ENCODE measurements at regions not wholly inside any gene's neighbourhood (a gene's known extent, or its start where the extent isn't known, plus 50 kb on each side); places are given as distances from the start of the nearest gene placed in this dataset.

GRCh38 chr6:125544819-125545218 is 204.6 kb upstream of the HEY2 start:
- Histone ChIP-seq H3K79me2 (ENCODE audit: control insufficient read depth in 1 of 2, insufficient read depth in 2 of 2, low read length in 2 of 2) (no peaks in the 10 kb centered on the region), H3K4me3 (ENCODE audit: extremely low read depth in 1 of 4, insufficient read depth in 2 of 4, low read depth in 3 of 4, low read length in 4 of 4) (no peak overlapping the region), H3K4ac (replicated peaks; ENCODE audit: insufficient read length, low read depth, low read length) (no peak overlapping the region), H3K4me1 (replicated peaks in 1 of 4; ENCODE audit: control insufficient read depth in 3 of 4, insufficient read depth in 4 of 4, low read length in 3 of 4) (peaks cover 0 to 6% (median 1%) of the 10 kb centered on the region in 4 experiments; a peak in 3 of 7 replicates), H3K4me2 (ENCODE audit: insufficient read depth in 1 of 2, low read depth in 2 of 2, low read length in 2 of 2) (no peak overlapping the region), H2BK5ac (ENCODE audit: low read depth, low read length) (no peak overlapping the region), H3K27ac (ENCODE audit: low read depth, low read length) (no peak overlapping the region), H2BK120ac (replicated peaks; ENCODE audit: low read depth, low read length) (no peak overlapping the region), H2AFZ (ENCODE audit: low read length) (no peak overlapping the region), H3K79me1 (ENCODE audit: low read depth, low read length) (no peaks in the 10 kb centered on the region), H4K8ac (ENCODE audit: extremely low read depth, insufficient read depth, low read length) (no peak overlapping the region), H4K91ac (replicated peaks; ENCODE audit: insufficient read length, low read length) (no peak overlapping the region), H4K20me1 (replicated peaks in 1 of 2; ENCODE audit: control insufficient read depth in 1 of 2, insufficient read depth in 2 of 2, low read length in 2 of 2) (no peaks in the 10 kb centered on the region), H4K5ac (ENCODE audit: insufficient read length, low read depth, low read length) (no peak overlapping the region), H3K23ac (ENCODE audit: insufficient read length) (no peak overlapping the region), H3K18ac (ENCODE audit: extremely low read depth, low read length) (no peak overlapping the region), H3K27me3 (replicated peaks in 1 of 4; ENCODE audit: control insufficient read depth in 3 of 4, extremely low read depth in 1 of 4, insufficient read depth in 3 of 4, low read length in 3 of 4) (no peaks in the 10 kb centered on the region), H3K9me3 (ENCODE audit: insufficient read depth in 2 of 2, low read depth in 1 of 2, low read length in 1 of 2) (no peaks in the 10 kb centered on the region; a peak in 1 of 4 replicates), H2BK20ac (ENCODE audit: low read length) (no peak overlapping the region), H2BK12ac (ENCODE audit: low read depth, low read length) (no peak overlapping the region), H3K9ac (replicated peaks in 1 of 4; ENCODE audit: extremely low read depth in 1 of 4, low read depth in 3 of 4, low read length in 3 of 4) (no peak overlapping the region), H3K14ac (ENCODE audit: insufficient read length) (no peak overlapping the region), H2AK5ac (ENCODE audit: low read depth, low read length) (no peak overlapping the region), H3K36me3 (ENCODE audit: control insufficient read depth in 2 of 4, insufficient read depth in 4 of 4, low read length in 3 of 4) (no peaks in the 10 kb centered on the region; a peak in 1 of 8 replicates), H3K56ac (replicated peaks; ENCODE audit: insufficient read length, low read depth, low read length) (no peak overlapping the region), H2BK15ac (ENCODE audit: low read length) (no peak overlapping the region), H3K23me2 (ENCODE audit: low read depth, low read length) (no peaks in the 10 kb centered on the region)
- FAIRE-seq (no peak), DNase-seq (ENCODE audit: low read depth in 1 of 2, low spot score in 2 of 2) (no peak)
- ChIA-PET CTCF (ENCODE audit: partially characterized antibody) (interaction anchor here (0.6 to 1.2 kb wide), 2 partner anchors 22 to 231 kb away, joined by 3 read pairs; no protein-coding TSS in a partner anchor), POLR2A (ENCODE audit: partially characterized antibody) (no interaction called here)
- 71% methylated on average over 1 of the region's 1 CpG; no CpG with 5 or more reads in 1 of the 2 experiments for WGBS, 2 experiments (ENCODE audit: extremely low coverage in 1 of 2, insufficient coverage in 1 of 2, insufficient read length in 1 of 2, insufficient replicate concordance in 2 of 2, low coverage in 1 of 2, low lambda C conversion rate in 2 of 2, missing lambda C conversion rate in 1 of 2)
- no peak for TF ChIP-seq CBX5 (IDR thresholded peaks at IDR 0.05; ENCODE audit: low read depth, low read length)
- TF ChIP-seq NRF1 (IDR thresholded peaks at IDR 0.05; ENCODE audit: low read depth, low read length) = no peak
- no peak for TF ChIP-seq TBP (IDR thresholded peaks at IDR 0.05; ENCODE audit: low read depth, low read length)
- TF ChIP-seq CHD2 (IDR thresholded peaks at IDR 0.05; ENCODE audit: low read length) = no peak
- TF ChIP-seq BACH1 (IDR thresholded peaks at IDR 0.05; ENCODE audit: low read length) = no peak
- TF ChIP-seq ZNF274 (IDR thresholded peaks at IDR 0.05; ENCODE audit: borderline replicate concordance, extremely low read depth, low read length) = no peak
- no peak for TF ChIP-seq ATF3 (IDR thresholded peaks at IDR 0.05; ENCODE audit: insufficient read depth, low read depth, low read length)
- no peak for TF ChIP-seq SUZ12 (IDR thresholded peaks at IDR 0.05; ENCODE audit: low read length)
- TF ChIP-seq MAFK (IDR thresholded peaks at IDR 0.05; ENCODE audit: low read depth, low read length) = no peak
- TF ChIP-seq EZH2 (IDR thresholded peaks at IDR 0.05; ENCODE audit: low read depth, low read length, severe bottlenecking) = no peak
- TF ChIP-seq, protein P1, sequence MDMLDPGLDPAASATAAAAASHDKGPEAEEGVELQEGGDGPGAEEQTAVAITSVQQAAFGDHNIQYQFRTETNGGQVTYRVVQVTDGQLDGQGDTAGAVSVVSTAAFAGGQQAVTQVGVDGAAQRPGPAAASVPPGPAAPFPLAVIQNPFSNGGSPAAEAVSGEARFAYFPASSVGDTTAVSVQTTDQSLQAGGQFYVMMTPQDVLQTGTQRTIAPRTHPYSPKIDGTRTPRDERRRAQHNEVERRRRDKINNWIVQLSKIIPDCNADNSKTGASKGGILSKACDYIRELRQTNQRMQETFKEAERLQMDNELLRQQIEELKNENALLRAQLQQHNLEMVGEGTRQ (IDR thresholded peaks at IDR 0.05; ENCODE audit: low read length) = no peak
- TF ChIP-seq JUN (IDR thresholded peaks at IDR 0.05; ENCODE audit: low read depth, low read length) = no peak
- TF ChIP-seq BRCA1 (IDR thresholded peaks at IDR 0.05; ENCODE audit: low read depth, low read length) = no peak
- TF ChIP-seq EGR1 (IDR thresholded peaks at IDR 0.05; ENCODE audit: borderline replicate concordance, low read depth, low read length) = no peak

All from H1 (cell line).